Testis (tissue), 2 donors: ENCODE measurements at regions not wholly inside any gene's neighbourhood (a gene's known extent, or its start where the extent isn't known, plus 50 kb on each side); places are given as distances from the start of the nearest gene placed in this dataset.

ENCODE experiments used
- CTCF ChIP-seq, 3 experiments: fragments of 450-650 bp in 2 of 3; fragments of 200-600 bp in 1 of 3; sonication (generic) in 1 of 3; IDR thresholded peaks; one replicate each; pipeline ENCODE4 v1.5.1; 2016 to 2019; ENCODE audit warnings: antibody characterized with exemption in 3 of 3, mild to moderate bottlenecking in 2 of 3, moderate library complexity in 1 of 3
- POLR2A ChIP-seq: fragments of 450-650 bp; IDR thresholded peaks from one replicate; pipeline ENCODE4 v1.6.1; 2017; ENCODE audit warnings: antibody characterized with exemption, mild to moderate bottlenecking, moderate library complexity

GRCh38 chr13:61900033-61900432 lies 484.4 kb upstream of the PCDH20 start:
- TF ChIP-seq CTCF (IDR thresholded peaks at IDR 0.05) (no peak), POLR2A (no peak)
